IPS-18c (cell line): ENCODE measurements at regions not wholly inside any gene's neighbourhood (a gene's known extent, or its start where the extent isn't known, plus 50 kb on each side); places are given as distances from the start of the nearest gene placed in this dataset.

Experiments used
- H3K4me3 ChIP-seq: 2 replicates; pipeline ENCODE4 v1.7.0; 2013; ENCODE audit warnings: low read depth, mild to moderate bottlenecking, low read length, moderate library complexity; ENCODE audit not compliant: insufficient read depth
- H3K9me3 ChIP-seq: one replicate; pipeline ENCODE4 v1.6.1; 2013; ENCODE audit warnings: mild to moderate bottlenecking, low read length, moderate library complexity; ENCODE audit not compliant: control insufficient read depth, insufficient read depth

- no peak overlapping the region for H3K4me3 ChIP-seq
- no peaks in the 10 kb centered on the region for H3K9me3 ChIP-seq
Measured at GRCh38 chrX:137263374-137263773, 229.6 kb upstream of the GPR101 start.

- Histone ChIP-seq H3K4me3 (no peak overlapping the region), H3K9me3 (peaks cover 2% of the 10 kb centered on the region)
Measured at GRCh38 chrX:137245183-137245582, 211.4 kb upstream of the GPR101 start.

DNA sequence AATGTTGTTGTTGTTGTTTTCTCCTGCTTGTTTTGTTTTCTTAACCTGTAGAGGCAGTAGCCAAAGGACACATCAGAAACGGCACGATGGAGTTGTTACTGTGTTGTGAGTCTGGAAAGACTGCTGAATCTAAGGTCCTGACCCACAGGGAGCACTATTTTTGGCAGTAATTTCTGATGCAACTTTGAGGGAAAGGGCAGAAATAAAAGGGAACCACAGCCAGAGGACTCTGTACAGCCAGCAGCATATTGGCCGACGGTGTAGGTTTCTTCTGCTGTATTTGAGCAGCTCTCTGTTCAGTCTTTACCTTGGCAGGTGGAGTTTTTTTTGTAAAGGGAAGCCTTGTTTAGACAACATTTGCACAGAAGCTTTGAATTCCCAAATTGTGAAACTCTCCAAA, 203.0 kb upstream of the GPR101 start:
- Histone ChIP-seq H3K4me3 (no peak overlapping the region), H3K9me3 (no peaks in the 10 kb centered on the region)

DNA sequence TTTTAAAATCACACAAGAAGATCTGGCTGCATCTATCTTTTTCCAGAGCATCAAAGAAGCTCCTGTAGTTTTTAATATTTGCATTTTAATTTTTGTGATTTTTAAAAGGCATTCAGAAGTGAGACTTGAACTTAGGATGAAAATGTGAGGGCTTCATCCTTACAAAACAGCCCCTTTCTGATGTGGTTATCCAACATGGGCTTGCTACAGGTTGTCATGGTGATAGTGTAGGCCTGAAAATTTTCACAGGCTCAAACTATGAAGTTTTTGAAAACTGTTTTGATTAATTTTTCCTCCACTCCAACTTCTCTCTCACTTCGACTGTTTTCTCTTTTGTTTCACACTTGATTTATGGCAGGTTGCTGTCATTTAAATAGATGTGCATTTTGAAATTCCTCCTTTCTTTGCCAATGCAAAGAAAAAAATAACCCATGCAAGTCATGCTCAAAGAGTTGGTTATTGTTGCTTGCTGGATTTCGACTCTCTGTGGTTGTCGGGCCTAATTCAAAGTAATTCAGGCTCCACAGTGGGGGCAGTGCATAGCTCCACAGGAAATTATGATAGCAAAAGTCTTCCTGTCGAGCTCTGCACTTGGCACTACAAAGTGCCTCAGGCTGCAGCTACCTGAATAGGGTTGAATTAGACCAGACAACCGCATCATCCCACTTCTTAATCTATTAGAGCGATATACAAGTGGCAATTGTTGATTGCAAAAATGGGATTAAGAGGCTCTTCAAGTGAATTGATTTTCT, 201.0 kb upstream of the GPR101 start:
- no peak overlapping the region for H3K4me3 ChIP-seq
- no peaks in the 10 kb centered on the region for H3K9me3 ChIP-seq

DNA sequence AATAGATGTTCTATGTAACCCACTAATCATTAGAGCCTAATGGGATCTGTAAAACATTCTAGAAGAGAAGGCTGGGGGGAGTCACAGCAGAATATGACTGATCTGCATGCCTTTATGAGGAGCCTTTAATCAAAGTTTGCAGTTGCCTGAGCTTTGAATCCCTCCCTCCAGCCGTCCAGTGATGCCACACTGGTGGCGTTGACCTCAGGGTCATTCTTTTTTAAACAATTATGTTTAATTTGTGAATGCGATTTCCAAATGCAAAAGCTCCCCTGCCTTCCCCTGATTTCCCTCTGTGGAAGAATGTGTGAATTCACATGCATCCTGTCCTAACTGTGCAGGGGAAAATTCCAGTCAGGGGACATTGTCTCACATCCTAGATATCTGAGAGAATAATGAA, 199.7 kb upstream of the GPR101 start:
- H3K9me3 ChIP-seq, result no peaks in the 10 kb centered on the region
- no peak overlapping the region for H3K4me3 ChIP-seq

DNA sequence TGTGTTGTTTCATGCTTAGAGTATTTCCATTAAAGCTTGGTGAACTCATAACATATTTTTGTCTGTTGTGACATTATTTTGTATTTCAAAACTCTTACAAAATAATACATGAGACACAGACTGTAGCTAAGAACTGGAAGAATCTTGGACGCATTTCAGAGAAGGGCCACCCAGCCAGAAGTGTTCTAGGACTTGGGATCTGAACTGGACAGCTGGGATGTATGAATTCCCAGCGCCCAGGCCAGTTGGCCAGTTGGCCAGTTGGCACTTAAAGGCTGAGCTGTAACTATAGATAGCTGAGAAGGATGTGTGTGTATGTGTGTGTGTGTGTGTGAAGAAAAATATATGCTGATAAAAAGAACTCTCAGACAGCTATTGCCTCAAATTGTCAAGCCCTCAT, 193.4 kb upstream of the GPR101 start:
- no peak overlapping the region for H3K4me3 ChIP-seq
- no peaks in the 10 kb centered on the region for H3K9me3 ChIP-seq

- H3K4me3 ChIP-seq, result no peak overlapping the region
- H3K9me3 ChIP-seq, result peaks cover 7% of the 10 kb centered on the region
Measured at GRCh38 chrX:137215467-137215866, 181.7 kb upstream of the GPR101 start.

DNA sequence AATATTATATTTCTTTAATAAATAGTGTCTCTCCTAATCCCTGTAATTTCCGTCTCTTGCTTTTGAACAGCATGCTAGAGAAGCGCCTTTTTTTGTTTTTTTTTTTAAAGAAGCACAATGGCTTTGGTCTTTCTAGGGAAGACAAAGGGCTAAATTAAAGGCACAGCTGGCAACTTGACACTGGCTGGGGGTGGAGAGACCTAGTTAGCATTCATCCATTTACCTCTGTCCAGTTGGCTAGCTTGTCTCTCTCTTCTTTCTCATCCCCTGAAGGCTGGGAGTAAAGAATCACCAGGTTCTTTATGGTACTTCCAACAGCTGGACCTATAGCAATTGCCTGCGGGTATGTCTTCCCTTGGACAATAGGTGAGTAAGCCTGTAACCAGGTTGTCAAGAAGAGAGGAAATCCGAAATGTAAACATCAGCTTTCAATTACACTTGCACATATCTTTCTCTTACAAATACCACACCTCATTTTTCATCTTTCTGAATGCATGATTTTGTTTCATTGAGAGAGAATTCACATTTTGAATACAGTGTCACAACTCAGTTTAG, 178.4 kb upstream of the GPR101 start:
- Histone ChIP-seq H3K9me3 (peaks cover 7% of the 10 kb centered on the region), H3K4me3 (no peak overlapping the region)

DNA sequence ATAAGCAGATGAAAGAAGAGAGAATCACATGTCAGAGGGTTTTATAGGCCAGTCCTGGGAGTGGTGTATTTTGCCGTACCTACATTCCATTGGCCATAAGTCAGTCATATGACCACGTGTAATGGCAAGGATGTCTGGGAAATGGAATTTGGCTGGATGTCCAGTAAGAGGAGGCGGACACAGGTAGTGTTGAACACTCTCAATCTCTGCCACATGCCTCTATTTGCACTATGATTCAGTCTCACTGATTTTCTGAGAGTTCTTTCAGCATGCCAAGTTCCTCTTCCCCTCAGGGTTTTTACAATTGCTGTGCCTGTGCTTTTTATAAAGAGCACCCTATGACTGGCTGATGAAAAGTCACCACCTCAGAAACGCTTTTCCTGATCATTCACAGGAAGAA, 164.2 kb upstream of the GPR101 start:
- Histone ChIP-seq H3K4me3 (no peak overlapping the region), H3K9me3 (peaks cover 2% of the 10 kb centered on the region)

GRCh38 chrX:137195991-137196390, 162.2 kb upstream of the GPR101 start:
- Histone ChIP-seq H3K4me3 (no peak overlapping the region), H3K9me3 (peaks cover 4% of the 10 kb centered on the region)

DNA sequence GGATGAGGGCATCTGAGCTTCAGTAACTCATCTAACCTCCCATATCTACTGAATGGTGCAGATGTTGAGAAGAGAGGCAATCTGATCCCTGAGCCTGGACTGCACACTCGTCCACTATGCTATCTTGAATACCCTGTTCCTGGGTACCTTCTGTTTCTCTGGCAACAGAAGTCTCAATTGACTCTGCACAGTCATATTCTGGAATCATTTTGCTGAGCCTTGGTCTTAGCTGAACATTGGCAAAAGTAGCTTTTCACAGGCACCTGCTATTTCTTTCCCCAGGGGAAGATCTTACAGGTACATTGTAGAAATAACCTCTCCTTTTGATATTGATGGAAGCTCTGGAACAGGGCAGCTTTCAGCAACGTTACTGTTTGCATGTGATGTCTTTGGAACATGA, 161.5 kb upstream of the GPR101 start:
- no peak overlapping the region for H3K4me3 ChIP-seq
- peaks cover 4% of the 10 kb centered on the region for H3K9me3 ChIP-seq

DNA sequence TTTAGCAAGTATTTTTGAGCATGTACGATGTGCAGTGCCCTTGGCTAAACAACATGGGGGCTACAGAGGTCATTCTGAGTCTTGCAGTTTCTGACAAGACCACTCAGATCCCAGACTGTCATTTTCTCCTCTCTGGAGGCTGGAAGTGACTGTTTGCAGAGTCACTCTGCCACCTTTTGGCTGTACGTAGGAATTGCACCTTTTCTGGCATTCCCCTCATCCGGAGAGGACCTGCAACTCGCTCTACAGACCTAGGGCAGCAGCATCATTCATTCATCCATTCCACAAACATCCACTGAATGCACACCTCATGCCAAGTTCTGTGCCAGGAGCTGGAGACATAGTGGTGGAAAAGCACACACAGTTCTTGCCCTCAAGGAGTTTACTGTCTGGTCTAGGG, 160.4 kb upstream of the GPR101 start:
- Histone ChIP-seq H3K4me3 (no peak overlapping the region), H3K9me3 (peaks cover 4% of the 10 kb centered on the region)

- Histone ChIP-seq H3K9me3 (peaks cover 4% of the 10 kb centered on the region), H3K4me3 (no peak overlapping the region)
Measured at GRCh38 chrX:137187540-137187939, 153.7 kb upstream of the GPR101 start.

GRCh38 chrX:137178392-137178791, 144.6 kb upstream of the GPR101 start:
- H3K9me3 ChIP-seq, result no peaks in the 10 kb centered on the region
- H3K4me3 ChIP-seq, result no peak overlapping the region

- H3K9me3 ChIP-seq, result peaks cover 3% of the 10 kb centered on the region
- no peak overlapping the region for H3K4me3 ChIP-seq
Measured at GRCh38 chrX:137172317-137172948, 138.6 kb upstream of the GPR101 start.

DNA sequence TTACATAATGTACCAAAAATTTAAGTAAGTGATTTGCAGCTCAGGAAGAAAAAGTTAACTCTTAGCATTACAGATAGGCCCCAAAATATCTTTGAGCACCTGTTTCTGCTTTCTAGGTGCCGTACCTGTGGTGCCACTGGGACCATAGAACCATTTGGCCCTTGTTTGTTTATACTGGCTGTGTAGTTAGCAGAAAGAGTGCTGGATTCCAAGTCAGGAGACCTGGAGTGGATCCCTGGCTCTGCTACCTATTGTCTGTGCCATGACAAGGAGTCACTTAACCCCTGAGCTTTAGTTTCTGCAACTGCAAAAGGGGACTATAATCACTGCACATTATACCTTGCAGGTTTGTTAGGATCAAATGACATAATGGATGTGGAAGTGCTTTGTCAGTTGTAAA, 137.8 kb upstream of the GPR101 start:
- no peak overlapping the region for H3K4me3 ChIP-seq
- H3K9me3 ChIP-seq, result peaks cover 3% of the 10 kb centered on the region

DNA sequence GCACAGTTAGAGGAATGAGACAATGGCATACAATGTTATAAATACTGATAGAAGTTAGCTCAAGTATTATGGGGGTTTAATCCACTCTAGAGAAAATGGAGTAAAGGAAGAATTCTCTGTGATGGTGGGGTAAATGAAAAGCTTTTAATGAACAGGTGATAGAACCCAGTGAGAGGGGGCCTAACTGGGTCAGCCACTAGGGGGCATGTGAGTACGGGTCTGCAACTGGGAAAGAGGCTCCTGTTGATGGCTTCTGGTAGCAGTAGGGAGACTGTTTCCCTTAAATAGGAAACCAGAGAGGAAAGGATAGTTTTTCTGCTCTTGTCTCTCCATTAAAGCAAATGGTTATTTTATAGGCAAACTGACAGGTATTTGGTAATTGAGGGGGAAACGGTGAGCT, 132.8 kb upstream of the GPR101 start:
- Histone ChIP-seq H3K9me3 (peaks cover 5% of the 10 kb centered on the region), H3K4me3 (no peak overlapping the region)

DNA sequence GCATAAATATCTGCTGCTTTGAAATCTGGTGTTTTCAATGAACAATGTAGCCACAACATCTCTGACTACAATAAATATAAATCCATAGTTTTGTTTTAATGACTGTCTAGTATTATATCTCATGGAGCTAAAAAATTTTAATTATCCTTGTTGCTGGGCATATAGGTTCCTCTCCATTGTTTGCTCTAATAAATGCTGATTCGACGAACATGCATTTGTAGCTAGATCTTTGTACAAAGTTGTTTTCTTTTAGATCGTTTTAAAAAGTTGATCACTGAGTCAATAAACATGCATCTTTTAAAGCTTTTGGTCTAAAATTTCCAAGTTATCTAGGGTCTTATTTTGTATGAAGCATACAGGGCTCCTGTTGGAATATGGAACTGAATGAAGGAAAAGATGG, 130.5 kb upstream of the GPR101 start:
- Histone ChIP-seq H3K4me3 (no peak overlapping the region), H3K9me3 (peaks cover 5% of the 10 kb centered on the region)
